Left ventricle myocardium inferior (tissue), 1 donor: ENCODE measurements at regions not wholly inside any gene's neighbourhood (a gene's known extent, or its start where the extent isn't known, plus 50 kb on each side); places are given as distances from the start of the nearest gene placed in this dataset.

ENCODE experiments used
- DNase-seq: peaks from one replicate; pipeline ENCODE4 v3.0.0-alpha.2; 2020
- H3K27ac ChIP-seq: fragments of 200-600 bp; replicated peaks from 2 replicates; pipeline ENCODE4 v1.8.0; 2021
- H3K27me3 ChIP-seq: fragments of 200-600 bp; 2 replicates; pipeline ENCODE4 v1.8.0; 2021; ENCODE audit warnings: low read depth
- H3K36me3 ChIP-seq: fragments of 200-600 bp; 2 replicates; pipeline ENCODE4 v1.8.0; 2021
- H3K4me1 ChIP-seq: fragments of 200-600 bp; 2 replicates; pipeline ENCODE4 v1.8.0; 2021
- H3K4me3 ChIP-seq: fragments of 200-600 bp; 2 replicates; pipeline ENCODE4 v1.8.0; 2021; ENCODE audit warnings: mild to moderate bottlenecking, moderate library complexity
- H3K9me3 ChIP-seq: fragments of 200-600 bp; replicated peaks from 2 replicates; pipeline ENCODE4 v1.8.0; 2021
- CTCF ChIP-seq: fragments of 200-600 bp; IDR thresholded peaks from 2 replicates; pipeline ENCODE4 v1.8.0; 2021; ENCODE audit warnings: antibody characterized with exemption, mild to moderate bottlenecking, borderline replicate concordance
- intact Hi-C: fragments of 100-400 bp; cut with micrococcal nuclease; formaldehyde crosslinking; loops from one replicate; pipeline ENCODE4 v1.11.0; 2022
- donor health status: DM: no; HTN: yes; CAD: no; lungs with severe emphysema.

- Histone ChIP-seq H3K27ac (no peak overlapping the region), H3K9me3 (peaks cover 32% of the 10 kb centered on the region), H3K36me3 (no peaks in the 10 kb centered on the region), H3K4me3 (no peak overlapping the region), H3K27me3 (peaks cover 41% of the 10 kb centered on the region), H3K4me1 (no peaks in the 10 kb centered on the region)
- no peak for TF ChIP-seq CTCF
- intact Hi-C loops = no loop called here
- DNase-seq = no peak
These were observed 158.1 kb downstream of the RPS29 start for GRCh38 chr14:49428076-49428475.

- no peak for TF ChIP-seq CTCF
- intact Hi-C loops = no loop called here
- H3K36me3 ChIP-seq = no peaks in the 10 kb centered on the region
- H3K27ac ChIP-seq = no peak overlapping the region
- no peak for DNase-seq
- peaks cover 48% of the 10 kb centered on the region for H3K27me3 ChIP-seq
- H3K9me3 ChIP-seq = peaks cover 23% of the 10 kb centered on the region
- no peaks in the 10 kb centered on the region for H3K4me1 ChIP-seq
- H3K4me3 ChIP-seq = no peak overlapping the region
These were observed 159.1 kb downstream of the RPS29 start for GRCh38 chr14:49427117-49427516.

- H3K4me1 ChIP-seq = no peaks in the 10 kb centered on the region
- H3K9me3 ChIP-seq = peaks cover 11% of the 10 kb centered on the region
- no peak for DNase-seq
- H3K27ac ChIP-seq = no peak overlapping the region
- H3K36me3 ChIP-seq = no peaks in the 10 kb centered on the region
- TF ChIP-seq CTCF = no peak
- H3K4me3 ChIP-seq = no peak overlapping the region
- intact Hi-C loops = no loop called here
- peaks cover 49% of the 10 kb centered on the region for H3K27me3 ChIP-seq
These were observed 160.3 kb downstream of the RPS29 start for GRCh38 chr14:49425921-49426320.

GRCh38 chr14:49424436-49425331, 161.5 kb downstream of the RPS29 start:
- no peaks in the 10 kb centered on the region for H3K4me1 ChIP-seq
- no peak overlapping the region for H3K27ac ChIP-seq
- H3K27me3 ChIP-seq = peaks cover 59% of the 10 kb centered on the region
- no peak for TF ChIP-seq CTCF
- no peak overlapping the region for H3K4me3 ChIP-seq
- no peaks in the 10 kb centered on the region for H3K36me3 ChIP-seq
- H3K9me3 ChIP-seq = peaks cover under 1% of the 10 kb centered on the region
- no peak for DNase-seq
- intact Hi-C loops = no loop called here

- no peak for TF ChIP-seq CTCF
- DNase-seq = no peak
- Histone ChIP-seq H3K4me3 (no peak overlapping the region), H3K9me3 (no peaks in the 10 kb centered on the region), H3K36me3 (no peaks in the 10 kb centered on the region), H3K27ac (no peak overlapping the region), H3K27me3 (peaks cover 46% of the 10 kb centered on the region), H3K4me1 (no peaks in the 10 kb centered on the region)
- intact Hi-C loops = no loop called here
These were observed 166.0 kb downstream of the RPS29 start for GRCh38 chr14:49420201-49420600.
